Tibial nerve (tissue), 3 donors: ENCODE measurements at regions not wholly inside any gene's neighbourhood (a gene's known extent, or its start where the extent isn't known, plus 50 kb on each side); places are given as distances from the start of the nearest gene placed in this dataset.

ENCODE experiments used
- CTCF ChIP-seq, 5 experiments: fragments of 200-600 bp in 3 of 5; fragments of 450-650 bp in 2 of 5; sonication (generic) in 3 of 5; IDR thresholded peaks; one replicate each; pipeline ENCODE4 v1.5.1; 2016 to 2019; ENCODE audit warnings: antibody characterized with exemption in 5 of 5, mild to moderate bottlenecking in 3 of 5, moderate library complexity in 2 of 5
- POLR2A ChIP-seq, 2 donors: fragments of 450-650 bp; IDR thresholded peaks; one replicate each; pipeline ENCODE4 v1.6.1; 2017; ENCODE audit warnings: antibody characterized with exemption in 2 of 2, mild to moderate bottlenecking in 2 of 2, moderate library complexity in 2 of 2

GRCh38 chr7:127504715-127505114, 80.7 kb downstream of the GCC1 start:
- peak in 1 of 5 experiments; percentile 8 for TF ChIP-seq CTCF (IDR thresholded peaks at IDR 0.05)
- TF ChIP-seq POLR2A (IDR thresholded peaks at IDR 0.05) = no peak
